ENCODE measurements at regions not wholly inside any gene's neighbourhood (a gene's known extent, or its start where the extent isn't known, plus 50 kb on each side); places are given as distances from the start of the nearest gene placed in this dataset.

DNA sequence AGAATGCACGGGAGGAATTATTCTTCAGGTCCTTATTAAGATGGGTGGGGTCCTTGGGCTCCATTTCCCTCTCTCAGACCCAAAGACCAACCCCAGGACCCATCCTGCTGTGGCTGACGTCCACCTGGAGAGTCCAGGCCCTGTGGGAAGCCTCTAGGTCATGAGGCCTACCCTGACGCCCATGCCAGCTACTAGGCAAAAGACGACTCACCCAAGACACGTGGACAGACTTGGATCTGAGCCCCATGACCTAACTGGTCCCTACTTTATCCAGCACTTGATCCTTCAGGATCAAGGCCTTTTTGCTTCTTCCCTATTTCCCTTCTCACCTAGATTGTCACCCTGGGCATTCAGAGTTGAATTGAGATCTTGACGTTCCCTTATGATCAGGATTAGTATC is 56.0 kb upstream of the CASZ1 start:
- TF ChIP-seq, protein P1, sequence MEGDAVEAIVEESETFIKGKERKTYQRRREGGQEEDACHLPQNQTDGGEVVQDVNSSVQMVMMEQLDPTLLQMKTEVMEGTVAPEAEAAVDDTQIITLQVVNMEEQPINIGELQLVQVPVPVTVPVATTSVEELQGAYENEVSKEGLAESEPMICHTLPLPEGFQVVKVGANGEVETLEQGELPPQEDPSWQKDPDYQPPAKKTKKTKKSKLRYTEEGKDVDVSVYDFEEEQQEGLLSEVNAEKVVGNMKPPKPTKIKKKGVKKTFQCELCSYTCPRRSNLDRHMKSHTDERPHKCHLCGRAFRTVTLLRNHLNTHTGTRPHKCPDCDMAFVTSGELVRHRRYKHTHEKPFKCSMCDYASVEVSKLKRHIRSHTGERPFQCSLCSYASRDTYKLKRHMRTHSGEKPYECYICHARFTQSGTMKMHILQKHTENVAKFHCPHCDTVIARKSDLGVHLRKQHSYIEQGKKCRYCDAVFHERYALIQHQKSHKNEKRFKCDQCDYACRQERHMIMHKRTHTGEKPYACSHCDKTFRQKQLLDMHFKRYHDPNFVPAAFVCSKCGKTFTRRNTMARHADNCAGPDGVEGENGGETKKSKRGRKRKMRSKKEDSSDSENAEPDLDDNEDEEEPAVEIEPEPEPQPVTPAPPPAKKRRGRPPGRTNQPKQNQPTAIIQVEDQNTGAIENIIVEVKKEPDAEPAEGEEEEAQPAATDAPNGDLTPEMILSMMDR (IDR thresholded peaks at IDR 0.05; ENCODE audit: low read depth, low read length) = no peak
- no peak for TF ChIP-seq POLR2A (IDR thresholded peaks at IDR 0.05; ENCODE audit: extremely low read depth, insufficient read length)

Measured in NB4 (cell line).